Neural progenitor cell (in vitro differentiated cells): ENCODE measurements at regions not wholly inside any gene's neighbourhood (a gene's known extent, or its start where the extent isn't known, plus 50 kb on each side); places are given as distances from the start of the nearest gene placed in this dataset.

Experiments
- EZH2 ChIP-seq: fragments of 200-600 bp; sonication (generic); IDR thresholded peaks from 2 replicates; pipeline ENCODE4 v1.6.1; 2017; ENCODE audit warnings: antibody characterized with exemption, mild to moderate bottlenecking, moderate library complexity
- EZH2phosphoT487 ChIP-seq: fragments of 200-600 bp; sonication (generic); IDR thresholded peaks from 2 replicates; pipeline ENCODE4 v1.6.1; 2017; ENCODE audit warnings: antibody characterized with exemption
- TF ChIP-seq, protein P1 (sequence below): fragments of 200-600 bp; sonication (generic); IDR thresholded peaks from 2 replicates; pipeline ENCODE4 v1.5.1; 2017; ENCODE audit warnings: antibody characterized with exemption, mild to moderate bottlenecking

DNA sequence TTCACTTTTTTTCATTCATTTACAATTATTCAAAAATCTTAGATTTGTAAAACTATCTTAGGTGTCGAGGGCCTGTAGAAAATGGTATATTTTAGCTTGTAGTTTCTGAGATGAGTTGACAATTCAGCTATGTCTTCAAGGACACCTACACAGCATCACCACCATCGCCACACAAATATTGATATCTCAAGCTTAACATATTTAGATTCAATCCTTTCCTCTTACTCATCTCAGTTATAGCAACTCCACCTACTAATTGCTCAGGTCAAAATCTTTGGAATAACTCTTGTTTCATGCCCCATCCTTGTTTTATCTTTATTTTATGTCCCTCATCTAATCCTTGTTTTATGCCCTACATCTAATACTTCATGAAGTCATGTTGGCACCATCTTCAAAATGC lies 276.8 kb downstream of the CDH11 start:
- TF ChIP-seq, protein P1, sequence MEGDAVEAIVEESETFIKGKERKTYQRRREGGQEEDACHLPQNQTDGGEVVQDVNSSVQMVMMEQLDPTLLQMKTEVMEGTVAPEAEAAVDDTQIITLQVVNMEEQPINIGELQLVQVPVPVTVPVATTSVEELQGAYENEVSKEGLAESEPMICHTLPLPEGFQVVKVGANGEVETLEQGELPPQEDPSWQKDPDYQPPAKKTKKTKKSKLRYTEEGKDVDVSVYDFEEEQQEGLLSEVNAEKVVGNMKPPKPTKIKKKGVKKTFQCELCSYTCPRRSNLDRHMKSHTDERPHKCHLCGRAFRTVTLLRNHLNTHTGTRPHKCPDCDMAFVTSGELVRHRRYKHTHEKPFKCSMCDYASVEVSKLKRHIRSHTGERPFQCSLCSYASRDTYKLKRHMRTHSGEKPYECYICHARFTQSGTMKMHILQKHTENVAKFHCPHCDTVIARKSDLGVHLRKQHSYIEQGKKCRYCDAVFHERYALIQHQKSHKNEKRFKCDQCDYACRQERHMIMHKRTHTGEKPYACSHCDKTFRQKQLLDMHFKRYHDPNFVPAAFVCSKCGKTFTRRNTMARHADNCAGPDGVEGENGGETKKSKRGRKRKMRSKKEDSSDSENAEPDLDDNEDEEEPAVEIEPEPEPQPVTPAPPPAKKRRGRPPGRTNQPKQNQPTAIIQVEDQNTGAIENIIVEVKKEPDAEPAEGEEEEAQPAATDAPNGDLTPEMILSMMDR: no peak
- TF ChIP-seq EZH2 (no peak), EZH2phosphoT487 (no peak)
